Activated naive CD8-positive, alpha-beta T cell treated with anti-CD3 and anti-CD28 coated beads, Interleukin-2, amount 10 ng/mL, durations not matched to agents 7 days and 5 days (primary cell): ENCODE measurements at regions not wholly inside any gene's neighbourhood (a gene's known extent, or its start where the extent isn't known, plus 50 kb on each side); places are given as distances from the start of the nearest gene placed in this dataset.
"Not testable (repeated sequence)": the region's sequence is repeated elsewhere in the genome, so short reads cannot be mapped to it uniquely, and the experiment has no call there.

Experiments
- ATAC-seq: fragments of 150-1000 bp; cut with Tn5 transposase; one replicate; pipeline ENCODE4 v1.10.0; 2021; ENCODE audit warnings: low read depth, moderate library complexity
- POLR2A ChIA-PET: fragments of 350-600 bp; sonication (Branson Sonifier 250); formaldehyde crosslinking; loops from one replicate; lab custom pipeline; 2021; ENCODE audit warnings: antibody characterized with exemption; lab: Charles Lee
- DNase-seq: peaks from one replicate; pipeline ENCODE4 v3.0.0; 2021
- H3K27ac Mint-ChIP-seq: one replicate; pipeline ENCODE4 v1.8.0; 2022; ENCODE audit warnings: mild to moderate bottlenecking, mixed read lengths
- H3K27me3 Mint-ChIP-seq: one replicate; pipeline ENCODE4 v1.8.0; 2022; ENCODE audit warnings: mild to moderate bottlenecking, moderate library complexity, mixed read lengths
- H3K36me3 Mint-ChIP-seq: one replicate; pipeline ENCODE4 v1.8.0; 2021; ENCODE audit warnings: mild to moderate bottlenecking, mixed read lengths
- H3K4me1 Mint-ChIP-seq: one replicate; pipeline ENCODE4 v1.8.0; 2021; ENCODE audit warnings: mixed read lengths
- H3K4me3 Mint-ChIP-seq: one replicate; pipeline ENCODE4 v1.8.0; 2022; ENCODE audit warnings: mild to moderate bottlenecking, moderate library complexity, mixed read lengths
- H3K9me3 Mint-ChIP-seq: one replicate; pipeline ENCODE4 v1.8.0; 2021; ENCODE audit warnings: mixed read lengths

- no peaks in the 10 kb centered on the region for H3K9me3 Mint-ChIP-seq
- H3K4me3 Mint-ChIP-seq = no peak overlapping the region
- POLR2A ChIA-PET = no interaction called here
- no peak for ATAC-seq
- no peaks in the 10 kb centered on the region for H3K36me3 Mint-ChIP-seq
- peaks cover 21% of the 10 kb centered on the region for H3K27me3 Mint-ChIP-seq
- H3K4me1 Mint-ChIP-seq = peaks cover 3% of the 10 kb centered on the region
- no peak overlapping the region for H3K27ac Mint-ChIP-seq
- no peak for DNase-seq
Measured at GRCh38 chr6:20263059-20263458, 50.8 kb upstream of the MBOAT1 start.

- POLR2A ChIA-PET = no interaction called here
- ATAC-seq = no peak
- no peak for DNase-seq
- Mint-ChIP-seq H3K9me3 (no peaks in the 10 kb centered on the region), H3K27ac (no peak overlapping the region), H3K4me3 (no peak overlapping the region), H3K36me3 (no peaks in the 10 kb centered on the region), H3K4me1 (peaks cover 3% of the 10 kb centered on the region), H3K27me3 (peaks cover 21% of the 10 kb centered on the region)
Measured at GRCh38 chr6:20265842-20266241, 53.6 kb upstream of the MBOAT1 start.

- DNase-seq = no peak
Measured at GRCh38 chr6:20266851-20267608, 54.8 kb upstream of the MBOAT1 start.

GRCh38 chr6:20269181-20269580 is 56.9 kb upstream of the MBOAT1 start:
- H3K27ac Mint-ChIP-seq = no peak overlapping the region
- H3K4me3 Mint-ChIP-seq = no peak overlapping the region
- POLR2A ChIA-PET = no interaction called here
- peaks cover 3% of the 10 kb centered on the region for H3K4me1 Mint-ChIP-seq
- ATAC-seq (no peak), DNase-seq (no peak)
- no peaks in the 10 kb centered on the region for H3K36me3 Mint-ChIP-seq
- no peaks in the 10 kb centered on the region for H3K9me3 Mint-ChIP-seq
- peaks cover 12% of the 10 kb centered on the region for H3K27me3 Mint-ChIP-seq

More at GRCh38 chr6:20266851-20267608, 54.8 kb upstream of the MBOAT1 start:
- Mint-ChIP-seq H3K36me3 (no peaks in the 10 kb centered on the region), H3K9me3 (no peaks in the 10 kb centered on the region), H3K27me3 (peaks cover 16% of the 10 kb centered on the region), H3K27ac (no peak overlapping the region), H3K4me3 (no peak overlapping the region), H3K4me1 (peaks cover 3% of the 10 kb centered on the region)
- POLR2A ChIA-PET = no interaction called here
- ATAC-seq = no peak

- ATAC-seq (no peak), DNase-seq (no peak)
- Mint-ChIP-seq H3K4me1 (peaks cover 3% of the 10 kb centered on the region), H3K27me3 (peaks cover 15% of the 10 kb centered on the region), H3K27ac (no peak overlapping the region), H3K4me3 (no peak overlapping the region), H3K9me3 (no peaks in the 10 kb centered on the region), H3K36me3 (no peaks in the 10 kb centered on the region)
- POLR2A ChIA-PET = no interaction called here
Measured at GRCh38 chr6:20271818-20272217, 59.5 kb upstream of the MBOAT1 start.

- DNase-seq (no peak), ATAC-seq (no peak)
- no peaks in the 10 kb centered on the region for H3K4me1 Mint-ChIP-seq
- H3K27me3 Mint-ChIP-seq = peaks cover 25% of the 10 kb centered on the region
- POLR2A ChIA-PET = no interaction called here
- no peaks in the 10 kb centered on the region for H3K36me3 Mint-ChIP-seq
- no peak overlapping the region for H3K27ac Mint-ChIP-seq
- no peaks in the 10 kb centered on the region for H3K9me3 Mint-ChIP-seq
- H3K4me3 Mint-ChIP-seq = no peak overlapping the region
Measured at GRCh38 chr6:20274137-20274536, 61.9 kb upstream of the MBOAT1 start.

GRCh38 chr6:20275837-20276236 is 63.6 kb upstream of the MBOAT1 start:
- H3K9me3 Mint-ChIP-seq, DNase-seq, H3K36me3 Mint-ChIP-seq, H3K4me1 Mint-ChIP-seq, H3K27ac Mint-ChIP-seq, POLR2A ChIA-PET, ATAC-seq, H3K4me3 Mint-ChIP-seq: not testable (repeated sequence)
- H3K27me3 Mint-ChIP-seq = peaks cover 39% of the 10 kb centered on the region

- H3K36me3 Mint-ChIP-seq, H3K4me3 Mint-ChIP-seq, ATAC-seq, H3K27ac Mint-ChIP-seq, DNase-seq, POLR2A ChIA-PET, H3K9me3 Mint-ChIP-seq, H3K4me1 Mint-ChIP-seq: not testable (repeated sequence)
- peaks cover 53% of the 10 kb centered on the region for H3K27me3 Mint-ChIP-seq
Measured at GRCh38 chr6:20277724-20278123, 65.5 kb upstream of the MBOAT1 start.

GRCh38 chr6:20279051-20279450 is 66.8 kb upstream of the MBOAT1 start:
- Mint-ChIP-seq H3K9me3 (peaks cover 4% of the 10 kb centered on the region), H3K36me3 (peaks cover 3% of the 10 kb centered on the region), H3K4me3 (no peak overlapping the region), H3K27ac (no peak overlapping the region), H3K27me3 (peaks cover 51% of the 10 kb centered on the region), H3K4me1 (no peaks in the 10 kb centered on the region)
- POLR2A ChIA-PET = no interaction called here
- ATAC-seq = no peak
- no peak for DNase-seq

- H3K4me1 Mint-ChIP-seq = no peaks in the 10 kb centered on the region
- POLR2A ChIA-PET = no interaction called here
- H3K27me3 Mint-ChIP-seq = peaks cover 52% of the 10 kb centered on the region
- H3K36me3 Mint-ChIP-seq = peaks cover 3% of the 10 kb centered on the region
- no peak overlapping the region for H3K27ac Mint-ChIP-seq
- H3K9me3 Mint-ChIP-seq = peaks cover 5% of the 10 kb centered on the region
- ATAC-seq (no peak), DNase-seq (no peak)
- no peak overlapping the region for H3K4me3 Mint-ChIP-seq
Measured at GRCh38 chr6:20279608-20280287, 67.5 kb upstream of the MBOAT1 start.

GRCh38 chr6:20280288-20280621 is 68.0 kb upstream of the MBOAT1 start:
- H3K4me1 Mint-ChIP-seq = no peaks in the 10 kb centered on the region
- ATAC-seq = no peak
- H3K36me3 Mint-ChIP-seq = peaks cover 3% of the 10 kb centered on the region
- POLR2A ChIA-PET = no interaction called here
- no peak overlapping the region for H3K4me3 Mint-ChIP-seq
- peaks cover 52% of the 10 kb centered on the region for H3K27me3 Mint-ChIP-seq
- DNase-seq = no peak
- H3K27ac Mint-ChIP-seq = no peak overlapping the region
- peaks cover 5% of the 10 kb centered on the region for H3K9me3 Mint-ChIP-seq

- ATAC-seq (no peak), DNase-seq (no peak)
- POLR2A ChIA-PET = no interaction called here
- Mint-ChIP-seq H3K9me3 (peaks cover 5% of the 10 kb centered on the region), H3K27me3 (peaks cover 39% of the 10 kb centered on the region), H3K4me1 (no peaks in the 10 kb centered on the region), H3K36me3 (peaks cover 3% of the 10 kb centered on the region), H3K4me3 (no peak overlapping the region), H3K27ac (no peak overlapping the region)
Measured at GRCh38 chr6:20284672-20285071, 72.4 kb upstream of the MBOAT1 start.

GRCh38 chr6:20286968-20287565 is 74.8 kb upstream of the MBOAT1 start:
- Mint-ChIP-seq H3K36me3 (peaks cover 3% of the 10 kb centered on the region), H3K4me3 (no peak overlapping the region), H3K4me1 (peaks cover 3% of the 10 kb centered on the region), H3K9me3 (peaks cover 5% of the 10 kb centered on the region), H3K27ac (no peak overlapping the region), H3K27me3 (peaks cover 20% of the 10 kb centered on the region)
- ATAC-seq (no peak), DNase-seq (no peak)
- POLR2A ChIA-PET = interaction anchor here (0.7 kb wide), 1 partner anchor 395 kb away, joined by 3 read pairs; no protein-coding TSS in a partner anchor
